Stimulated activated CD8-positive, alpha-beta memory T cell treated with anti-CD3 and anti-CD28 coated beads, Interleukin-7, amount 100 ng/mL, for 24 hours (primary cell): ENCODE measurements at regions not wholly inside any gene's neighbourhood (a gene's known extent, or its start where the extent isn't known, plus 50 kb on each side); places are given as distances from the start of the nearest gene placed in this dataset.

Source experiments
- DNase-seq: peaks from one replicate; pipeline ENCODE4 v3.0.0-alpha.2; 2020; ENCODE audit warnings: low read depth

DNA sequence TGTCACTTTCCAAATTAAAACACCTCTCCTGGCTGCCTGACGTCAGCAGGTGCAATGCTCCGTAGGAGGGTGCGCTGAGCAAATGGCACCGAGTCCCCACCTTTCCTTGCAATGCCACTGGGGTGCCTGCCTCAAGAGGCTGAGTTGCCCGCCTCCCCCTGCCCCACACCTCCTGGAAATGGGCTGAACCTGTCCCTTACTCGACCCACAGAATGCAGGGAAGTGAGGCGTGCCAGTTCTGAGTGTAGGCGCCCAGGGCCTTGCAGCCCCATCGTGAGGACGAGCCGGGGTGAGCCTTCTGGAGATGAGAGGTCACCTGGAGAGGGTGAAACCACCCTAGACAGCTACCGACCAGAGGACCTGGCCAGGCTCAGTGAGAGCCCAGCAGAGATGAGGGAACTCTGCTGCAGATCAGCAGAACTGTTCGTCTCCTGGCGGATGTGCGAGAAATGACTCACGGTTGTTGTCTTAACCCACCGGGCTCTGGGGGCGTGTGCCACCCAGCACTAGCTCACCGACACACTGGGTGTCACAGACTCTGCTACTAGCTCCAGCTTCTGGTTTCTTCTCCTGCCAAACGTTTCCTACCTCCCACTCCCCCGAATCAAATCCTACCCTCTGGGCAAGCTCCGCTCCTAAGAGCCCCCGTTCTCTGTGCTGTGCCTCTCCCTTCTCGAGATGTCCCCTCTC, 168.7 kb upstream of the HDAC4 start:
- DNase-seq = no peak

DNA sequence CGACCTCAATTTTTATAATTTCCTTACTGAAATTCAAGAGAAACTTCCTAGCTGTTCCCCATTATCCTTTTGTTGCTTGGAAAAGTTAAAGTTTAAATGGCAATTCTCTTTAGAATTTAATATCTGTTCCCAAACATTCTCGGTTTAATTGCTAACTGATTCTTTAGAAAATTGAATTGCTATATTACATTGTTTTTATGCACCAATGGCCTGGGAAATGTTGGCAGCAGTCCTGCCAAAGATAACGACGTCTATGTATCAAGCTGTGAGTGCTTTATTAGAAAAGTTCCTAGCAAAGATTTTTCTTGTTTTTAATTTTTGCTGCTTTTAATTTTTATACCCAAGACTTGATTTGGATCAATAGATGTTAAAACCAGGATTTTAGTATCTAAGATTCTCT, 167.8 kb upstream of the HDAC4 start:
- DNase-seq = no peak

DNA sequence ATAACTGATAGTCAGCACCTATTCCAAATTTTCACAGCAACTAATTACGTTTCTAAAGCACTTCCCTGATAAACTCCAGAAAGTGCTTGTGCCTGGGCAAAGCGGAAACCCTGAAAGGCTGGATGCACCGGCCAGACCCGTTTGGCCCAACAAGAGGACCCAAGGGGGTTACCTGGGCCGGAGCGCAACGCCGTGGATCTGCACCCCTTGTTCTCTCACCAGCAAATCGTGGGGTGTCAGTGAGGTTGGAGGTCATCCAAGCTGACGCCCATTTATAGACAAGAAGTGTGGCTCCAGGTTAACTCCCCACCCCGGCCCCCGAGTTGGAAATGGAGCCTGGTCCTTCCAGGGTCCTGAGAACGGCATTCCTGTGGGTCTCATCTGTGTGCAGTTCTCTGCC, 167.0 kb upstream of the HDAC4 start:
- no peak for DNase-seq

DNA sequence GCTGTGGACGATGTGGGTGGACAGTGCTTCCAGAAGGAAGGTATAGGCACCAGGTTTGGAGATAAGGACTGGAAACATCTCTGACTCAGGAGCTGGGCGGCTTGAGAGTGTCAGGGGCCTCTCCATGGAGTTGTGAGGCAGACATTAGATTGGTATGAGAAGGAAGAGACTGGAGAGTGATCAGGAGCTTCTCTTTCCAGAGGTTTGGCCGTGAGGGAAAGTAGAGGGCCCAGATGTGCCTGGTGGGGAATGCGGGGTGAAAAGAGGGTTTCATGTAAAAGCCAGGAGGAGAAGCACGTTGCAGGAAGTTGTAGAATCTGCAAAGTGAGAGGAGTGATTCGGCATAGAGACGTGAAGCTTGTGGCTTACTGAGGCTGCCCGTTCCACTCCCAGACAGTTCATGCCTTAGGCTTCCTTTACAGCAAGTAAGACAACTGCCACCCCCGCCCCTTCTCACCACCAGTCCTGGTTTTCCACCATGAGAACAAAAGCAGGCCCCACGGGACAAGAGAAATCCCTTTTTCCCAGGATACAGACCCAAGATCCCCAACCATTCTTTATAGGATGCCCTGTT, 166.3 kb upstream of the HDAC4 start:
- DNase-seq = no peak

GRCh38 chr2:239566162-239566994, 165.6 kb upstream of the HDAC4 start:
- DNase-seq = no peak

- no peak for DNase-seq
These were observed 163.8 kb upstream of the HDAC4 start for GRCh38 chr2:239564587-239564986.

GRCh38 chr2:239563561-239563960, 162.7 kb upstream of the HDAC4 start:
- DNase-seq = no peak

DNA sequence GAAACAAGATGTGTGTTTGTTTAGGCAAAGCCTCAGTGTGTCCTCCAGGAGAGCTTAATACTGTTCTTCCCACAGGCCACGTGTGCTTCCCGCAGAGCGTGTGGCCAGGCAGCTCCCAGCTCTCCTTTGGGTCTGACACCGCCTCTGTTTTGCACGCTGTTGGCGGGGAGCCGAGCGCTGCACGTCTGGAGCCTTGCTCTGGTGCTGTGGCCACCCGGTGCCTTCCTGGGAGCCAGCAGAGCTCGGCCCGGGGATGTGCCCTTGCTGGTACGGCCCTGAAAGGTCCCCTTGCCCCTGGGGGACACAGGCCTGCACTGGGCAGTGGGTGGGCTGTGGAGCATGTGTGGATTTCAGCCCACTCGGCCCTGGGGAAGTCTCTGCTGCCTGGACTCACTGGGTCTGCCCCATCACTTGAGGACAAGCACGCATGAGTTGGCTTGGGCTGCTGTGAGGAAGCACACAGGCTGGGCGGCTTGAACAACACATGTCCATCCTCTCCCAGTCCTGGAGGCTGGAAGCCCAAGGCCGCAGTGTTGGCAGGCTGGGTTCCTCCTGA, 160.7 kb upstream of the HDAC4 start:
- DNase-seq = no peak

DNA sequence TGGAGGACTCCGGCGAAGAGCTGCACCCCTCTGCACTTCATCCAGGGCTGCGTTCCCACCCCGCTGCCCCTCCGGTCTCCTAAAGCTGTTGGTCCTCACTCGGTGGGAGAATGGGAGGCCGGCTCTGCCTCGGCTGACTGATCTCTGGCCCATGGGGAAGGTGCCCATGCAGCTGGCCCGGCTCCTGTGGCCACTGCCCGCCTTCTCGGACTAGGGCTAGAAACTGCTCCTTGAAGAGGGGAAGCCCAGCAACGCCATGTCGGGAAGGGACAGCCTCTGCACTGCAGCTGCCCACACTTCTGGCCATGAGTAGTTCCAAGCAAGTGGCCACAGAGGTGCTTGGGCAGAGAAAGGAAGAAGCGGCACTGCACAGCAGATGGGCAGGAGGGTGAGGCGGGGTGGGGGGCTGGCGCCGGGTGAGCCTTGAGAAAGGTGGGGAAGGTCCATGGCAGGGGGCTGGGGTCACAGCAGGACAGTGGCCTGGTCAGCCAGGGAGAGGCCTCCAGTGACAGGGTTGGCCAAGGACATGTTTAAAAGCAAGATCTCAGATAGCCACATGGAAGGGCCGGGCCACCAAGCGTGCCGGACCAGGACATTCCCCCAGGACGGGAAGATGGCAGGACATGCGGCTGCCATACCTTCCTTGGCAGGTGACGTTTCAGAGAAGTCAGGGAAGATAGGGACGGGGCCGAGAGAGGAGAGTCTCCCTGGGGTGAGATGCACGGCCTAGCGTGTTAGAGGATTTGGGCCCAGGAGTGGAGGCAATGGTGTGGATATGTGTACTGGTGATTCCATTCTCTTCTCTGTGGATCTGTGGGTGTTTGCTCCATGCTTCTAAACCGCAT, 158.8 kb upstream of the HDAC4 start:
- DNase-seq = no peak

- DNase-seq = no peak
These were observed 157.8 kb upstream of the HDAC4 start for GRCh38 chr2:239558661-239559060.

GRCh38 chr2:239557516-239557915, 156.7 kb upstream of the HDAC4 start:
- DNase-seq = no peak

GRCh38 chr2:239555571-239555905, 154.7 kb upstream of the HDAC4 start:
- no peak for DNase-seq

- no peak for DNase-seq
These were observed 154.1 kb upstream of the HDAC4 start for GRCh38 chr2:239554766-239555570.

- DNase-seq = no peak
These were observed 152.7 kb upstream of the HDAC4 start for GRCh38 chr2:239553376-239554000.

DNA sequence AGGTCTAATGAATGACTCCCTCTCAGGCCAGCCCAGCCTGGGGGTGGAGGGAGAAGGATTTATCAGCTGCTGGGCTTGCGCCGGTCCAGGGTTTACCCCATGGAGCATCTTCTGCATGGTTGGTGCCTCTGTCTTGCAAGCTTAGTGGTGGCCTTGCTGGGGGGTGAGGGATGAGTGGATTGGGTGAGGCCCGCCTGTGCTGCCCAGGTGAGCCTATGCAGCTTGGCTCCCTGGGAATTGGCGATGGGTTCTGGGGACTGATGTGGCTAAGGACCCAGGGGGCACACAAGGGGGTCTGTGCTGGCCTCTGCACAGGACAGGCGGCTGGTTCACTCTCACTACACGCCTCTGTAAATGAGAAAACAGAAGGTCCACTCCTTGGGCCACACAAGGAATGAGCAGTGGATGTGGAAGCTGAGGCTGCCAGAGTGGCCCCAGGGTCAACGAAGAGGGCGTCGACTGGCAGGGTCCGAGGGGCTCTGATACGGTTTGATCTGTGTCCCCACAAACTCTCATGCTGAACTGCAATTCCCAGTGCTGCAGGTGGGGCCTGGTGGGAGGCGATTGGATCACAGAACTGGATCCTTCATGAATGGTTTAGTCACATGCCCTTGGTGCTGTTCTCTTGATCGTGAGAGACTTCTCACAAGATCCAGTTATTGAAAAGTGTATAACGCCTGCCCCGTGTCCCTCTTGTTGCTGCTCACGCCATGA, 151.6 kb upstream of the HDAC4 start:
- no peak for DNase-seq

- DNase-seq = no peak
These were observed 150.4 kb upstream of the HDAC4 start for GRCh38 chr2:239551206-239551605.

- no peak for DNase-seq
These were observed 149.5 kb upstream of the HDAC4 start for GRCh38 chr2:239550357-239550756.

GRCh38 chr2:239549711-239550255, 149.0 kb upstream of the HDAC4 start:
- DNase-seq = no peak

DNA sequence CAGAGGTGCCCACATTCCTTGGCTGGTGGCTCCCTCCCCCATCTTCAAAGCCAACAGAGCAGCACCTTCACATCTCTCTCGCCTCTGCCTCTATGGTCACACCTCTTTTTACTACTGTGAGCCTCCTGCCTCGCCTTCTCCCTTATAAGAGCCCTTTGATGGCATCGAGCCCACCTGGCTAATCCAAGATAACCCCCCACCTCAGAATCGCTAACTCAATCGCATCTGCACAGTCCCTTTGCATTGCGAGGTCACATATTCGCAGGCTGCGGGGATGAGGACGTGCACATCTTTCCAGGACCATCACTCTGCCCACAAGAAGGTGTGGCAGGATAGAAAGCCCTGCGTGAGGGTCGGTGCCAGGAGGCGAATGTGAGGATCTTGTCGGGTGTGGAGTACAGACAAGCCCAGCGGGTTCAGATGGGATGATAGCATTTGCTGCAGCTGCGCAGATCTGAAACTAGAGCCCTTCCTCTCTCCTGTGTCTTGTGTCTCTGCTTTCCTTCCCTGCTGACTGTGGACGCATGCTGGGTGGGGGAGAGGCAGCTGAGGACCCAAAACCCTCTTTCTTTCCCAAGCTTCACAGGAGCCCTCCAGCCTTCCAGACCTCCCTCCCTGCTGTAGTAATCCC, 148.3 kb upstream of the HDAC4 start:
- no peak for DNase-seq
